ENCODE measurements at regions not wholly inside any gene's neighbourhood (a gene's known extent, or its start where the extent isn't known, plus 50 kb on each side); places are given as distances from the start of the nearest gene placed in this dataset.

DNA sequence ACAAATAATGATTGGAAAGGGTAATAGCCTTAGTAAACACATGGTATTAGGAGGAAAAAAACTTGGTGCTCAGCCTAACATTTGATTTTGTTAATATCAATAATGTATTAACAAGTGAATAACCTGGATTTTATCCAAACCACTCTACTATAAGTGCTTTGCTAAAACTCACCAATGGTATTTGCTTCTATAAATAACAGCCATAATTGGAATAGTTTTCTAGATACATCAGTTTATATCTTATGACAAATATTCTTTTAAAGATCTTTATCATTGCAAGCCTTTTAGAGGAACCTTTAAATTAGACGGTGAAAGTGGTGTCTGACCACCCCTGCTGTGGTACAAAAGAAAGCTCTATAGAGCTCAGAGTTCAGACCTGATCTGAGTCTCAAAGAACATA is 123.9 kb downstream of the SHOX2 start:
- no peak for TF ChIP-seq USF1 (IDR thresholded peaks at IDR 0.05)
- no peak for TF ChIP-seq TCF12 (IDR thresholded peaks at IDR 0.05; ENCODE audit: low read depth)
- TF ChIP-seq EP300 (IDR thresholded peaks at IDR 0.05; ENCODE audit: borderline replicate concordance), result no peak
- no peak for TF ChIP-seq CREB1 (IDR thresholded peaks at IDR 0.05; ENCODE audit: low read depth)
- TF ChIP-seq EGR1 (IDR thresholded peaks at IDR 0.05), result no peak
- no peak for TF ChIP-seq NFIC (IDR thresholded peaks at IDR 0.05)
- no peak for TF ChIP-seq YY1 (IDR thresholded peaks at IDR 0.05; ENCODE audit: low read depth)
- no peak for TF ChIP-seq TEAD4 (IDR thresholded peaks at IDR 0.05)
- no peak for TF ChIP-seq FOXM1 (IDR thresholded peaks at IDR 0.05; ENCODE audit: borderline replicate concordance, low read depth)
- TF ChIP-seq TAF1 (IDR thresholded peaks at IDR 0.05; ENCODE audit: low read depth), result no peak
- TF ChIP-seq, protein P1, sequence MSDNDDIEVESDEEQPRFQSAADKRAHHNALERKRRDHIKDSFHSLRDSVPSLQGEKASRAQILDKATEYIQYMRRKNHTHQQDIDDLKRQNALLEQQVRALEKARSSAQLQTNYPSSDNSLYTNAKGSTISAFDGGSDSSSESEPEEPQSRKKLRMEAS (IDR thresholded peaks at IDR 0.05), result no peak
- no peak for TF ChIP-seq ZBTB7A (IDR thresholded peaks at IDR 0.05; ENCODE audit: low read depth)
- TF ChIP-seq CEBPB (IDR thresholded peaks at IDR 0.05), result no peak
- TF ChIP-seq RAD21 (IDR thresholded peaks at IDR 0.05; ENCODE audit: low read depth), result no peak

DNA sequence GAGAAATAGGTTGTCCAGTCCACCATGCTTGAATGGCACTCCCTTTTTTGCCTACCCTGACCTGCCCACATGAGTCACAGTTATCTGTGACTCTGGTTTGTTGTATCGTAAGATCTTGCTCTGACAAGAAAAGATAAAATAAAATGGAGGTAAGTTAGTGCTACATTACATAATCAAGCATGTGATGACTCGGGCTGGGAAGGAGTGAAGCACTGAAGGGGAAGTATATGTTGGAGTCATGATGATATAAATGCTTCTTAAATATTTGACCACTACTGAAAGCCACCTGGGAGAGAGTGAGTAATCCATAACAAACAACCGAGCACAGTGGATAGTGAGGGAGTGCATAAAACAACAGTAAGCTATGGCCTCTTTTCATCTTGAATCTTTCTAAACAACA is 124.4 kb downstream of the SHOX2 start:
- no peak for TF ChIP-seq FOXM1 (IDR thresholded peaks at IDR 0.05; ENCODE audit: borderline replicate concordance, low read depth)
- TF ChIP-seq YY1 (IDR thresholded peaks at IDR 0.05; ENCODE audit: low read depth), result no peak
- TF ChIP-seq ZBTB7A (IDR thresholded peaks at IDR 0.05; ENCODE audit: low read depth), result no peak
- TF ChIP-seq TCF12 (IDR thresholded peaks at IDR 0.05; ENCODE audit: low read depth), result no peak
- no peak for TF ChIP-seq TEAD4 (IDR thresholded peaks at IDR 0.05)
- TF ChIP-seq, protein P1 (IDR thresholded peaks at IDR 0.05), result no peak
- no peak for TF ChIP-seq EP300 (IDR thresholded peaks at IDR 0.05; ENCODE audit: borderline replicate concordance)
- TF ChIP-seq CREB1 (IDR thresholded peaks at IDR 0.05; ENCODE audit: low read depth), result no peak
- no peak for TF ChIP-seq NFIC (IDR thresholded peaks at IDR 0.05)
- TF ChIP-seq RAD21 (IDR thresholded peaks at IDR 0.05; ENCODE audit: low read depth), result no peak
- TF ChIP-seq TAF1 (IDR thresholded peaks at IDR 0.05; ENCODE audit: low read depth), result no peak
- TF ChIP-seq USF1 (IDR thresholded peaks at IDR 0.05), result no peak
- TF ChIP-seq CEBPB (IDR thresholded peaks at IDR 0.05), result no peak
- no peak for TF ChIP-seq EGR1 (IDR thresholded peaks at IDR 0.05)
- no peak for TF ChIP-seq REST (IDR thresholded peaks at IDR 0.05; ENCODE audit: low read depth)

DNA sequence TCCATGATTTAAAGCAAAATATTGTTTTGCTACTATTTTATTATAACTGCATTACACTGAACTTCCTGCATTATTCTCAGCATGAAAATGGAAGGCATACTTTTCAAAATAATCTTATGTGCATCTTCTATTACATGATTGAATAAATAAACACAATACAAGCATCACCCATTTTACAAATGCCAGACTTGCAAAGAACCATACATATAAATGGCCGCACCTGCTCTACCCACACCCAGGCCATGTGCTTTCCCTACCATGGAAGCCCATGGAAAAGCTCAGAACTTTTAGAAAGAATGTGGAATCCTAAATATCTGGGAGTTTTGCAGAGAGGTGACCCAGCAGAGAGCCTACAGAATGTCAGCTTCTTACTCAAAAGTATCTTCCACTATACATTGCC is 127.2 kb downstream of the SHOX2 start:
- TF ChIP-seq FOXM1 (IDR thresholded peaks at IDR 0.05; ENCODE audit: borderline replicate concordance, low read depth) (no peak), ZBTB7A (IDR thresholded peaks at IDR 0.05; ENCODE audit: low read depth) (no peak), TCF12 (IDR thresholded peaks at IDR 0.05; ENCODE audit: low read depth) (no peak), REST (IDR thresholded peaks at IDR 0.05; ENCODE audit: low read depth) (no peak), USF1 (IDR thresholded peaks at IDR 0.05) (no peak), TAF1 (IDR thresholded peaks at IDR 0.05; ENCODE audit: low read depth) (no peak), CREB1 (IDR thresholded peaks at IDR 0.05; ENCODE audit: low read depth) (no peak), YY1 (IDR thresholded peaks at IDR 0.05; ENCODE audit: low read depth) (no peak), EGR1 (IDR thresholded peaks at IDR 0.05) (no peak), RAD21 (IDR thresholded peaks at IDR 0.05; ENCODE audit: low read depth) (no peak), EP300 (IDR thresholded peaks at IDR 0.05; ENCODE audit: borderline replicate concordance) (no peak), TEAD4 (IDR thresholded peaks at IDR 0.05) (no peak), NFIC (IDR thresholded peaks at IDR 0.05) (no peak), CEBPB (IDR thresholded peaks at IDR 0.05) (no peak)
- TF ChIP-seq, protein P1 (IDR thresholded peaks at IDR 0.05), result no peak

- TF ChIP-seq YY1 (IDR thresholded peaks at IDR 0.05; ENCODE audit: low read depth), result no peak
- TF ChIP-seq, protein P1 (IDR thresholded peaks at IDR 0.05), result no peak
- no peak for TF ChIP-seq ZBTB7A (IDR thresholded peaks at IDR 0.05; ENCODE audit: low read depth)
- no peak for TF ChIP-seq CREB1 (IDR thresholded peaks at IDR 0.05; ENCODE audit: low read depth)
- no peak for TF ChIP-seq EGR1 (IDR thresholded peaks at IDR 0.05)
- no peak for TF ChIP-seq REST (IDR thresholded peaks at IDR 0.05; ENCODE audit: low read depth)
- TF ChIP-seq TEAD4 (IDR thresholded peaks at IDR 0.05), result no peak
Measured at GRCh38 chr3:157961665-157962064, 144.6 kb downstream of the SHOX2 start.
